Kidney glomerular epithelial cell (primary cell): ENCODE measurements at regions not wholly inside any gene's neighbourhood (a gene's known extent, or its start where the extent isn't known, plus 50 kb on each side); places are given as distances from the start of the nearest gene placed in this dataset.
"Not testable (repeated sequence)": the region's sequence is repeated elsewhere in the genome, so short reads cannot be mapped to it uniquely, and the experiment has no call there.

Experiments
- DNase-seq: peaks from one replicate; lab custom pipeline; 2025; lab: John Stamatoyannopoulos, UW

- no peak for DNase-seq
These were observed 98.6 kb upstream of the SYT13 start for GRCh38 chr11:45384711-45385241.

GRCh38 chr11:45384016-45384415 is 97.9 kb upstream of the SYT13 start:
- DNase-seq: no peak

- no peak for DNase-seq
These were observed 97.1 kb upstream of the SYT13 start for GRCh38 chr11:45383224-45383623.

- no peak for DNase-seq
These were observed 96.2 kb upstream of the SYT13 start for GRCh38 chr11:45382133-45382878.

GRCh38 chr11:45379162-45379863 is 93.2 kb upstream of the SYT13 start:
- no peak for DNase-seq

GRCh38 chr11:45378516-45378915 is 92.4 kb upstream of the SYT13 start:
- DNase-seq: no peak

GRCh38 chr11:45374653-45375059 is 88.5 kb upstream of the SYT13 start:
- DNase-seq: no peak

GRCh38 chr11:45374130-45374529 is 88.0 kb upstream of the SYT13 start:
- DNase-seq: no peak

- DNase-seq: no peak
These were observed 87.4 kb upstream of the SYT13 start for GRCh38 chr11:45373506-45374035.

- DNase-seq: not testable (repeated sequence)
These were observed 86.3 kb upstream of the SYT13 start for GRCh38 chr11:45372414-45372813.

GRCh38 chr11:45371251-45372115 is 85.3 kb upstream of the SYT13 start:
- DNase-seq: peak; percentile 72

- DNase-seq: no peak
These were observed 83.2 kb upstream of the SYT13 start for GRCh38 chr11:45369313-45369712.

- DNase-seq: no peak
These were observed 82.6 kb upstream of the SYT13 start for GRCh38 chr11:45368697-45369096.

- no peak for DNase-seq
These were observed 80.6 kb upstream of the SYT13 start for GRCh38 chr11:45366619-45367190.

- no peak for DNase-seq
These were observed 79.9 kb upstream of the SYT13 start for GRCh38 chr11:45365961-45366618.

- DNase-seq: no peak
These were observed 76.5 kb upstream of the SYT13 start for GRCh38 chr11:45362636-45363035.

GRCh38 chr11:45361551-45361950 is 75.4 kb upstream of the SYT13 start:
- DNase-seq: no peak

- DNase-seq: no peak
These were observed 69.5 kb upstream of the SYT13 start for GRCh38 chr11:45355706-45356041.

- peak; percentile 70 for DNase-seq
These were observed 69.0 kb upstream of the SYT13 start for GRCh38 chr11:45354976-45355705.

GRCh38 chr11:45348729-45349128 is 62.6 kb upstream of the SYT13 start:
- no peak for DNase-seq
